NCI-H2029 treated with DMSO at 0.1 percent for 48 hours (cell line): ENCODE measurements at regions not wholly inside any gene's neighbourhood (a gene's known extent, or its start where the extent isn't known, plus 50 kb on each side); places are given as distances from the start of the nearest gene placed in this dataset.

ENCODE experiments used
- DNase-seq: peaks from one replicate; lab custom pipeline; 2025; lab: John Stamatoyannopoulos, UW

DNA sequence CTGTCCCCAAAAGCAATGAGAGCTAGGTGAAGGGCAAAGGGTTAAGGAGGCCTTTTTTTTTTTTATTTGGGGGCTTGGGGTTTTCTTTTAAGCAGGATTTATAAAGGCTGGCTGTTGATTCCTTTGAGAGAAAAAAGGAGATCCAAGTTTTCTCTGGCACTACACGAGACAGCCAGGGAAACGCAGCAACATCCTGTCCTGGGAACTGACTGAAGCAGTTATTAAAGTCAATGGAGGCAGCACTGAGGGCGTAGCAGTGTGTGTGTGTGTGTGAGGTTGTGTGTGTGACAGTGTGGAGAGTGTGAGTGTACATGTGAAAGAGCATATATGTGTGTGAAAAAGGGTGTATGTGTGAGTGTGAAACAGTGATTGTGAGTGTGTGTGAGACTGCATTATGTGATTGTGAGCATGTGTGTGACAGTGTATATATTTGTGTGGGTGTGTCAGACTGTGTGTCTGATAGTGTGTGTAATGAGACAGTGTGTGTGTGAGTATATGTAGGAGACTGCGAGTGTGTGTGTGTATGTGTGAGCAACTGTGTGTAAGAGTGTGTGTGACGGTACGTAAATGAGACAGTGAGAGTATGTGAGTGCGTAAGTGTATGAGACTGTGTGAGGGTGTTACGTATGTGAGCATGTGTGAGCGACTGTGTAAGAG, 65.9 kb upstream of the TIAM1 start:
- no peak for DNase-seq

DNA sequence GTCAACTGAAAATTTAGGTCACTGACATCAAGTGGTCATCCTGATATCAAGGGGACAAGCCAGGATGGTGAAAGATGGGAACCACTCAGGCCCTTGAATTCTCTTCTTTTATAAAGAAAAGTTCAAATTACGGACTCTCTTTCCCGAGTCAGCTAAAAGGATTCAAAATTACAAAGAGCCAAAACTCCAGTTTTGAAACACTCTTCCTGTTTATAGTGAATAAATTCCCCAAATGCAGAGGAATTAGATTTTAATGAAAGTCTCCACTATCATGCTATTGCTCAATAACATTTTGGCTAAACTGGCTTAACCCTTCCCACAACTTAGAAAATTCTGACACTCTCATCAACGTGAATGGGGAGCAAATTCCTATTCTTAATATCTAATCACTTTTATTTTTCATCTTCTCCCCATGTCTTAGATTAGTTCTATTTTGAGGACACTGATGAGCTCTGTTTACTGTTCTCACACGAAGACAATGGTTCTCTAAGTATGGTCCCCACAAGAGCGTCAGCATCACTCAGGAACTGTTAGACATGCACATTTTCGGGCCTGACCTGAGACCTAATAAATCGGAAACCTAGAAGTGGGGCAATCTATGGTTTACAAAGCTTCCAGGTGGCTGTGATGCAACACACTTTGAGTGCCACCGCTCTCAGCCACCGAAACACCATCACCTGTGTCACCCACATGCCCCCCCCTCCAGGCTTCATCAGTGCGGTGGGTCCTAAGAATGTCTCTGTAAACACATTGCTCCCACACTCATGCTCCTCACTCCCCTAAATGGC, 64.4 kb upstream of the TIAM1 start:
- DNase-seq = no peak

DNA sequence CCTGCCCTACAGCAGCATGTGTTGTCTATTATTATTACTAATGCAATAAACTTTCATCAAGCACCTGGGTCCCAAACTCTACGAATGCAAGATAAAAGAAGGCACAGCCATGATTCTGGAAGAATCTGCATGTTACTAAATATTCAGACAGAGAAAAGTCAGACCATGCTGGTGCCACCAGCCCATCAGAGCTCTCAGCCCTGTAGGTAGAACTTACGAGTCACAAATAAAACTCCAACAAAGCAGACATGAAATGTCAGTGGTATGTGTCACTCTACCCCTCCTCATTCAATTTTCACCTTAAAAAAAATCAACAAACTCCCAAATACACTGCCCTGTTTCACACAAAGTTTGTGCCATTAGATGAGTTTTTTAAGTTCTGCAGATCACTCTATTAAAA, 62.4 kb upstream of the TIAM1 start:
- no peak for DNase-seq

DNA sequence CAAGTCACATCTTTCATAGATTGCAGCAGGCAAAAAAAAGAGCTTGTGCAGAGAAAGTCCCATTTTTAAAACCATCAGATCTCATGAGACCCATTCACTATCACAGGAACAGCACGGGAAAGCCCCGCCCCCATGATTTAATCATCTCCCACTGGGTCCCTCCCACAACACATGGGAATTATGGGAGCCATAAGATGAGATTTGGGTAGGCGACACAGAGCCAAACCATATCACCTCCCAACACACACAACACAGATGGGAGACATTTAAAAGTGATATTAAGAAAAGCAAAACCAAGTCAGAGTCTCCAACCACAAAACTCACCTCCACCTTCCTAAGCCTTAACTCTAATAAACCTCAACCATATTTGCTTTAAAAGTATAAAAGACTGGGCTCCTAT, 61.5 kb upstream of the TIAM1 start:
- no peak for DNase-seq

DNA sequence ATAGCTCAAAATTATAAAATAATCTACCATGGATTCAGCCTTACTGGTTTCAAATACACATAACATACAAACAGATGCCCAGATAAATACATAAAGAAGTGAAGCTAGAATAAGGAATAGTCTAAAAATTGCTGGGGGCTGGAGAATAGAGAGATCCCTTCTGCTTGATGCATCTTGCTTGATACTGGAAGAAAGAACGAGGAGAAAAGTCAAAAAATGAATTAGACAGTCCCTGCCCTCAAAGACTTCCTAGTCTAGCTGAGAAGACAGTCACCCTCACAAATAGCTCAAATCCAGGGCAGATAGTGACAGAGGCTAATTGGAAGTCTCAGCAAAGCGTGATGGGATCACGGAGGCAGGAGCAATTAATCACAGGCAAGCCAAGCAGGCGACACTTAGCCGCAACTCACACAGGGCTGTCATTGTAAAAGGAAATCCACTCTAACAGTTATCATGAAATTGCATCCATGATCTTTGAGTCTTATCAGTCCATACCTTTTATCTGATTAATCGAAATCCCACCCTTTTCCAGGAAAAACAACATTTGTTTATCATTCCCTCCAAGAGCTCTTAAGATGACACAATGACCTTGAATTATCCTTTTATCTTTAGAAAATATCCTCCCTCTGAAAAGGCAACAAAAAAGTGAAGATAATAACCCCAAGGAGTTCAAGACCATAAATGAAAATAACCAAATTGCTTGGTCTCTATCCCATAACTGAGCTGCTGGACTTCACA, 59.7 kb upstream of the TIAM1 start:
- DNase-seq = no peak

DNA sequence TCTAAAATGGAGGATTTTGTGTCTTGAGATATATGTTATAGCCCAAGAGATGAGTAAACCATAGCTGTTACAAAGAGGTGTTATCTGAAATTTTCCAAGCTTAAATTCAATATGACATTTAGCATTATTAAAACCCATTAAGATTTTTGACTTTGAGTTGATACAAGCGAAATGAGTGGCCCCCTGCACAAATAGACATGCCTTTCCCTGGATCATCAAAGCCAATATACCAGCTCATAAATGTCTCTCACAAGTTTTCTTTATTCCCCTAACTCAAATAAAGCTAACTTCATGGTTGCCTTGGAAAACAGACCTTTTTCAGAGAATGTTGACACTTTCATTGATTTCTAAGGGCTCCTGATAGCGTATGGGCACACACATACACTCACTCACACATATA, 55.5 kb upstream of the TIAM1 start:
- DNase-seq = no peak

DNA sequence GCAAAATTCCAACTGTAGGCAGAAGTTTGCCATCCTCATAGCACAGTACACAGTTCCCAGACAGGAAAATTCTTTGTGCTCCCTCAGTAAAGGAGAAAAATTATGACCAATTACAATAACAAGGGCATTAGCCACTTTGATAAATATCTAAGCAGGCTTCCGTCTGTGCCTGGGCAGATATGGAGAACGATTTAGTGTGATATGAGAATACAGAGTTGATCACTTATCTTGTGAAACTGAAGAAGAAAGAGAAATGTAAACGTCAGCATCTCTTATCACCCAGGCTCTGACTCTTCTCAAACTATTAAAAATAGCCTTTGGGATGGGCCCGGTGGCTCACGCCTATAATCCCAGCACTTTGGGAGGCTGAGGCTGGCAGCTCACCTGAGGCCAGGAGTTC, 54.5 kb upstream of the TIAM1 start:
- DNase-seq = no peak

DNA sequence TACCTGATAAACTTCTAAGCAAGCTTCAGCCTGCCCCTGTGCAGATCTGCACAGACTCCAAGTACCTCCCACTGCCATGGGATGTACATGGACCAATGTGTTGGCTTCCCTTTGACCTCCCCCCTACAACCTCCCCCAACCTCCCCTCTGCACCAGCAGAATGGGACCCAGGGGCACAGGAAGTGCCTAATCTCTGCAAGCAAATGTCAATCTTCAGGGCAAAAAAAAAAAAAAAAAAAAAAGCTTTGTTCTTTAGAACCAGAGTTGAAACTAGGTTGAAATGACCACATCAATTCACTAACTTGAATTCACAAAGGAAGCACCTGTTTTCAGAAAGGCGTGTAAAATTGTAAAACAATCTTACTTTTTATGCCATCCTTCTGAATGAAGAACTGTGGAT, 53.9 kb upstream of the TIAM1 start:
- no peak for DNase-seq

DNA sequence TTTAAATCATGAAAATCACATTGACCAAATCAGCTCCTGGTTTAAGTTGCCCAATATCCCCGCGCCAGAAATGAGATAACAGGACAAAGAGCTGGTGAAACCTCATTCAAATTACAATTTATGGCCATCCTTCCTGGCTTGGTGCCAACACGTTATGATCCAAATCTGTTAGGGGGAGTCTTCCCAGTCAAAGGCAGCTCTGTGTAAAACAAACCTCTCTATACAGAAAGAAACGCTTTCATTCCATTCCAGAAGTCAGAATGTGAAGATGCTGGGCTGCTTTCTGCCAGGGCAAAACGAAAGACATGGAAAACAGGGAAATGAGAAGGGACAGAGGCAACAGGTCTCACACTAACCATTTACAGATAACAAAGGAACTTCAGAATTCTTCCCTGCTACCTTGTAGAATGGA, 53.5 kb upstream of the TIAM1 start:
- peak; percentile 4 for DNase-seq

DNA sequence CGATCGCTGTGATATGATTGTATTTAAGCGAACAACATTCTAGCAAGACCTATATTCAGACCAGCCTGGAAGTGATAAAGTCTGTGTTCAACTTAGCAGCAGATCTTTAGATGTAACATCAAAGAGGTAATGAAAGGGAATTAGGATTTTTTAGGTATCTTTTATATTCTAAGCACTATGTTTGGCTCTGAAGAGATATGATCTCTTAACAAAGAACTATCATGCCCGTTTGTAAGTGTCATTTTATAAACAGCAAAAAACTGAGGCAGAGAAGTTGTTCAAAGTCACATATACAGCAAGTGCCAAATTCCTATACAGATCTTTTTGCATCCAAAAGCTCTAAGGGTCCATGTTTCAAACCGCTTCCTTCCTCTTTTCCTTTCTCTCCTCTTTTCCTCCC, 53.0 kb upstream of the TIAM1 start:
- no peak for DNase-seq

DNA sequence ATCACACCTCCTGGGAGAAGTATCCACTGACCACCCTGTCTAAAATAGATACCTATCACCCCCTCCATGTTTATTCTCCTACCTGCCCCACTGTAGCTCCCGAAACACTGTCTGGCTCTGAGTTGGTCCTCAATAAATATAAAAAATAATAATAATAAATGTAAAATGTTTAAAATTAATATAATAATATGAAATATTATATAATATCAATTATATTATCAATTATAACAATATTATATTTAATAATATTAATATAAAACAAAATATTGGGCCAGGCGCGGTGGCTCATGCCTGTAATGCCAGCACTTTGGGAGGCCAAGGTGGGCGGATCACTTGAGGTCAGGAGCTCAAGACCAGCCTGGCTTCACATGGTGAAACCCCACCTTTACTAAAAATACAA, 52.3 kb upstream of the TIAM1 start:
- no peak for DNase-seq

DNA sequence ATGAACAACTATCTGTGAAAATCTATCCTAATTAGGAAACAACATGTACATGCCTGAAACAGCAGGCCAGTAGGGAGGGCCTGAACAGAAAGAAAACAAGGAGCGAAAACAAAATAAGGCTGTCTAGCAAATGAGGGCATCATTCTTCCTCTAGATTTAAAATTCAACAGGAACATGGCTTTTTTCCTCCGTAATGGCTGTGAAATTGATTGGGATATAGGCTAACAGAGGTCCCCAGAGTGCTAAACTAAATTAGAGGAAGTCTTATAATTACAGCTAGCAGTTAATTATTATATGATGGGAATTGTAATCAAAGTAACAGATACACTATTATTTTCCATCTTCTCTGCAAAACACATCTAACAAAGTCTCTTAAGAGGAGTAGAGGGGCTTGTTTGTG, 51.7 kb upstream of the TIAM1 start:
- no peak for DNase-seq

DNA sequence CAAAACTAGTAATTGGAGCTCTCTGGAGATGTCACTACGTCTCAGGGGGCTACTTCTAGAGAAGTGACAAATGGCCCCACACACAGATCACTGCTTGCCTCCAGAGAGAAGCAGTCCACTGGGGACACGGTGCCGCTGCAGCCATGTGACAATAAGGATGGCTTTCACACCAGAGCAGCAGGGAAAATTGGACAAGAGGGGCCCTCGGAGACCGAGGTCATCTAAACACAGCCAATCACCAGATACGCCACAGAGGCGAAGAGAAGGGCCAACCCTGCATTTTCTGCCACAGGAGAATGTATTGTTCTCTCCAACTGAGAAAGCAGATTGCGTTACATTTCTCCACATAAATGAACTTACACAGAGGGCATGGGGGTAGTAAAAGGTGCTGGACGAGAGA, 51.2 kb upstream of the TIAM1 start:
- DNase-seq = no peak

DNA sequence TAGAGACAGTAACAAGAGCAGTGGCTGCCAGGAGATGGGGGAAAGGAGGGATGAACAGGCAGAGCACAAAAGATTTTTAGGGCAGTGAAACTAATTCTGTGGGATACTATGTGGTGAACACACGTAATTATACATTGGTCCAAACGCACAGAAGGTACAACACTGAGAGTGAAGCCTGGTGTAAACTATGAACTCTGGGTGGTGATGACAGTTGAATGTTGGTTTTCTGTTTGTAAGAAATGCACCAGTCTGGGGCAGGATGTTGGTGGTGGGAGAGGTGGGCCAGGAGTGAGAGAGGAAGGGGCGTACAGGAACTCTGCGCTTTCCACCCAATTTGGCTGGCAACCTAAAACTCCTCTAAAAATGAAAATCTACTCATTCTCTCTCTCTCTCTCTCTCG, 50.2 kb upstream of the TIAM1 start:
- no peak for DNase-seq
